T-helper 1 cell treated with Interleukin-12 subunit alpha and Interleukin-12 subunit beta and Interleukin-4 antibody, amounts not matched to agents 30 ng/mL and 1 ng/mL, for 36 hours (primary cell): ENCODE measurements at regions not wholly inside any gene's neighbourhood (a gene's known extent, or its start where the extent isn't known, plus 50 kb on each side); places are given as distances from the start of the nearest gene placed in this dataset.
"Not testable (repeated sequence)": the region's sequence is repeated elsewhere in the genome, so short reads cannot be mapped to it uniquely, and the experiment has no call there.

Experiments used
- intact Hi-C: fragments of 100-400 bp; cut with micrococcal nuclease; formaldehyde crosslinking; loops from one replicate; pipeline ENCODE4 v1.15.1; 2024

DNA sequence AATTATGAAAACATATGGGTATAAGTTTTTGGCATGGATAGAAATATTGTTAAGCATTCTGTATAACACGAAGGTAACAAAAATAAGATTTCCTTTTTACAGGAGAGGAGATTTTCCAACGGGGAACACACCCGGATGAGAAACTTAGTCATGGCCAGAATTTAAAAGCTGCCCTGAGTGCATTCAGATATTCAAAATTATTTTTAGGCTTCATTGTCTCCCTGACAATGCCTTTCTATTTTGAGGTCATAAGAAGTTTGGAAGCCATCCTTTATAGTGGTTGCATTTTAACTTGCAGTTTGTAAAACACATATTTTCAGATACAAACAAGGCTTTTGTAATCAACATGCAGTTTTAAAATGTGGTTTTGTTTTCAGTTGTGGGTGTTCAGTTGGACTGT, 357.5 kb upstream of the FAM47C start:
- intact Hi-C loops: no loop called here

DNA sequence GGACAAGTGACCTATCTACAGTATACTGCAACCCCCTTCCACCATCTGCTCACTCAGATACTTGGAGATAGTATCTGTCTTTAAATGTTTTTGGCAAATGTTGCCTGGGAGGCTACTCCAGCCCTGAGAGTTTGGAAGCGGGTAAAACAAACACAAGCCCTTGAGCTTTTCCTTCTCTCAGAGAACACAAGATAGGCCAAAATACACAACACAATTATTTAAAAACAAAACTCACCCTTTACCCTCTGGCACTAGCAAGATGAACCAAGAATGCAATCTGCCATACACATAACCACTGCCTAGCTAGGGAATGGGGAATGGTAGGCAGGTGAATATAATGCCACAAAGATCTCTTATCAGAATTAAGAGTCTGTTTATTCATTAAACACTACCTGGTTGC, 324.7 kb upstream of the FAM47C start:
- intact Hi-C loops: no loop called here

DNA sequence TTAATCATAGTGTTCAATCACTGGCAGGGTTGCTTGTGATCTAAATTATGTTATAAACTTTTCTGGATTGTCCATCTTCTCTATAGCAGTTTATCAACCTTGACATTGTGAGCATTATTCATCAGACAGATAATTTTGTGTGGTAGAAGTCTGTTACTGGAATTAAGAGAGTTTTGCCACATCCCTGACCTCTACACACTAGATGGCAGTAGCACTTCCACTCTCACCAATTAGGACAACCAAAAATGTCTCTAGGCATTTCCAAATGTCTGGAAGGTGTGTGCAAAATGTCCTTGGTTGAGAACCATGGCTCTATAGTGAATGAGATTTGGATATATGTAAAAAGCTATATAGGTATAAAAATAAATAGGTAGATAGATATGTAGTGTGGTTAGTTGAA, 324.1 kb upstream of the FAM47C start:
- intact Hi-C loops: no loop called here

DNA sequence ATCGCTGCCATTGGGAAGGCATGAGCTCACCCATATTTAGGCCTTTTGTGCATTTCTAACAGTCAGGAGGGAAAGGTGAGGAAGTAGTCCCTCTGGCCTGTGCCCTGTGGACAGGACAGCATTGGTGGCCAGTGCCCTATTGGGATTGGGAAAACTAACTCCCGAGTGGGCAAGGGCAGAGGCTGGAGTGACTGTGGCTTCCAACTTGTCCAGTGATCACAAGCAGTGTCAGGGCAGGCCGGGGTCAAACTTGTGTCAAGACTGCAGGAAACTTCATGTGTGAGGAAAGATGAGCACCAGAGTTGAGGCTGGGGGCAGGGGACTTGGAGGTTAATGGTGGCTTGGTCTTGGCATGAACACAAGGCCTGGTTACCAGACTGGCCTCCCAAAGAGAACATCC, 286.2 kb upstream of the FAM47C start:
- intact Hi-C loops: no loop called here

DNA sequence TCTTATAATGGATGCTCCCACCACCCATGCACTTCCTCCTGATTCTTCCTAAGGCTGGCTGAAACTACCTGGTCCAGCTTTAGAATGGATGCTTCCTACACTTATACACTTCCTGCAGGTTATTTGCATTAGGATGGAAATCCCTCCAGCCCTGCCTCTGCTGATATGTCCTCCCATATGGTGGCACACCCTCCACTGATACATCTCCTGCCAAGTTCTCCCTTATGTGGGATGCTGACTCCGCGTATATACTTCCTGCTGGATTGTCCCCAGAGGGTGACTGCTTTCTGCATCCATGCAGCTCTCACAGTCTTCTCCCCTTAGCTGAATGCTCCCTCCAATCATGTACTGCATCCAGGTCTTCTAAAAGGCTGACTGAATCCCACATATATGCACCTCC, 254.6 kb upstream of the FAM47C start:
- intact Hi-C loops: no loop called here

DNA sequence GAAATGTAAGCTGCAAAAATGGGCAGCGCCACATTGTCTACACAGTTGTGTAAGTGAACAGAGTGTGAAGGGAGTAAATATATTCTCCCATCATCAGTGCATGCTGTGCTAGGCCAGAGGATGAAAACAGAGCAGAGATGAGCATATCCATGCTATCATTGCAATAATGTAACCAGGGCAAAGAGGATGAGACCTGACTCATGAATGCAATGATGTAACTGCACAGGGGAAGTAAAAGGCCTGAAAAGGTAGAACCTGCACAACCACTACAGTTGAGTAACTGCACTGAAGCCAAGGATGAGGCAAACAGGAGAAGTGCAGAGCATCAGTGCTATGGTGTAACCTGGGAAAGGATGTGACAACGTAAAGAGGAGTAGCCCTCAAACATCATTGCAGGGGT, 220.4 kb upstream of the FAM47C start:
- intact Hi-C loops: no loop called here

DNA sequence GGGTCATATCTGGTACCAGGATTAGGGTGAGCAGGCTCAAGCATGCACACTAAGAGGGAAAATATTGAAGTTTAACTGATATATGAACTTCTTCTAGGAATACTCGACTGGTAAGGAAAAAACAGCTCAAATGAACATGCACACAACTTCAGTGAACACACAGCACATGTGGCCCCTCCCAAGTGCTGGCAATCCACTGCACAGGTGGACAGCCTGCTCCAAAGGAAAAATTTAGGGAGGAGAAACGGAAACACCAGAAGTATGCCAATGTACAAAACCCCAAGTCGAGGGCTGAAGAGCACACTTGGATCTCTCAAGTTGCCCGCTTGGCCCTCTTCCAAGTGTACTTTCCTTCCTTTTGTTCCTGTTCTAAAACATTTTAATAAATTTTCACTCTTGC, 205.0 kb upstream of the FAM47C start:
- intact Hi-C loops: no loop called here

DNA sequence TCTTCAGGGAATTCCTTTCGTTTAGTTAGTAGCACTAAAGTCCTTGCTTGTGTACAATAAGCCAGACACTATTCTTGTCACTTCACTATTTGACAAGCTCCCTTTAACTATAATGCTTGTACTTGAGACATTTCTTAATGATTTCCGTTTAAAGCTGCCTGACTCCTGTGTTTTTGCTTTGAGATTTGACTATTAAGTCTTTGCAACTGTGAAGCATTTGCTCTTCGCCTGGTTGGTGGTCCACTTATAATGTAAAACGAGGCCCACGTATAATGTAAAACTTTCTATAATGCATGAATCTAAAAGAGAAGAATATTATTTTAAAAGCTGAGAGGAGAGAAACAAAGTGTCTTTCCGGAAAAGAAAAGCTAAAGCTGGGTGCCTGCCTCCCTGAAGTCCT, 204.1 kb upstream of the FAM47C start:
- intact Hi-C loops: no loop called here

DNA sequence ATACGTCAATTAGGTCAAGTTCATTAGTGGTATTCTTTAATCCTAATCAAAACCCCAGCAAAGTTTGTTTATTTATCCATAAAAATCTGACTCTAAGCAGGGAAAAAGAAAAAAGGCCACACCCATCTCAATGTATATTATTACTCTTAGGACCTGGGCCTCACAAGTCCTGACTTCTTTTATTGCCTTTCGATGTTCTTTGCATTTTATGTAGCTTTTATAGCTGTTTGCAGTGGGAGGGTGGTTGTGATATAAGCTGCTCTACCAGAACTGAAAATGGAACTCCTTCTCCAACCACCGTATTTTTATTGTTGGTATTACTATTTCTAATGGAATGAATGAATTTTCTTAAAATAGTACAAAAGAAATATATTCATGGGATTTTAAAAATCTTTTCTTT, 163.3 kb upstream of the FAM47C start:
- intact Hi-C loops: no loop called here

DNA sequence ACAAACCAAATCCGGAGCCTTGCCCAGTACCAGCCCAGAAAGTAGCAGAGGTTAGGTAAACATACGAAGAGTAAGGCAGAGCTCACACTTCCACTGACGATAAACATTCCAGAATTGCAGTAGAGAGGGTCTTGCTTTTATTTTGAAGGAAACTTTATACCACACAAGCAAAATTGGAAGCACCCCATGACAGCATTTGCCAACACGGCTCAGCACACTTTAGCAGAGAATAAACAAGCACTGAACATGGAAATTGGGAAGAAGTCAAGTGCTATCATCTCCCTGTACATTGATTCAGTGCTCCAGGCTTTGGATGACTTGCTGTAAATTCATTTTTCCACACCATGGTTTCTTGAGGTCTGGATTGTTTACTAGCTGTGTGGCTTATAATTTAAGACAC, 160.7 kb upstream of the FAM47C start:
- intact Hi-C loops: no loop called here

DNA sequence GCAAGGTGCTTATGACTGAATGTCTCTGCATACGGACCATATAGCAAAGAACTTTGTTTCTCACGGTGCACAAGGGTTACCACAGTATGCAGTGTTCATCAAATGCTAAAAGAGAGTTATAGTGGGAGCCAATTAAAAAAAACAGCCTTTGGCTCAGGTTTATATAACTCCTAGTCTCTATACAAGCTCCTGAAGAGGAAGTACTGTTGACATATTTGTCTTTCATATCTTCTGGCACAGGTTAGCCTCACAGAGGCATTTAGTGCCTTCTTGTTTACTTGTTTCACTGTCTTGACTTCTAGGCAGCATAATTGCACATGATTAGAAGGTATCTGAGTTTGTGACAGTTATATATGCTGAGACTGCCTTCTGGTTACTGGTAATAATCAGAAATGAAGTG, 158.8 kb upstream of the FAM47C start:
- intact Hi-C loops: no loop called here

DNA sequence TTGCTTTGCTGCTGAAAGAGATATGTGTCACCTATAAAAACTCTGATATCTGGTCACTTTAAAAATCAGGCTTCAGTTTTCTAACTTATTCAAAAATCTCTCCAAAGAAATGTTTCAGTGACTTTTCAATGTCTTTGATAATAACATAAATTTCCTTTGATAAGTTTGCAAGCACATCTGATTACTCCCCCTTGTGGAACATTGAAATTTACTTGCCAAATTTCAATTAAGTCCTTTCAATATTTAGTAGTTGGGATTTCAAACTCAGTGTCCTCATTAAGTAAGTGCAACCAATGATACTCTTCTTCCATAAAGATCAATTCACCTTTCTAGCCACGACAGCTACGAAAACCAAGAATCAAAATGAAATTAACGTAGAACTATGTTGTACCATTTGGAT, 151.3 kb upstream of the FAM47C start:
- intact Hi-C loops: no loop called here

DNA sequence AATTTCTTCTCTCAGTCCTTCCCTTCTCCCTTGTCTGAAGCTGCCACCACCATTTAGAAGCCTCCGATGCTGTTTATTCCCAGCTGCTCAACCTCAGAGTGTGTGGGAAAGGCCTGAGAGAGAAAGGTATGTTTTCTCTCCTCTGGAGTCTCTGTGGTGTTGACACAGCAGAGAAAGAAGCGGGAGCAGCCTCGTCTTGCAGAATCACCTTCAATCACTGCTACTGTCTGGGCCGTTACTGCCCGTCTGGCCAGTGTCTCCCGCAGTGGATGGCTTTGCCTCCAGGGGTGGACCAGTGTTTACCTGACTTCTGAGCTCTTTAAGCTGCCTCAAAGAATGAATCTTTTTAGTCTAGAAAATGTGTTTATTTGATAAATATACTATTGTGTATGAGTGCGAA, 148.9 kb upstream of the FAM47C start:
- intact Hi-C loops: no loop called here

DNA sequence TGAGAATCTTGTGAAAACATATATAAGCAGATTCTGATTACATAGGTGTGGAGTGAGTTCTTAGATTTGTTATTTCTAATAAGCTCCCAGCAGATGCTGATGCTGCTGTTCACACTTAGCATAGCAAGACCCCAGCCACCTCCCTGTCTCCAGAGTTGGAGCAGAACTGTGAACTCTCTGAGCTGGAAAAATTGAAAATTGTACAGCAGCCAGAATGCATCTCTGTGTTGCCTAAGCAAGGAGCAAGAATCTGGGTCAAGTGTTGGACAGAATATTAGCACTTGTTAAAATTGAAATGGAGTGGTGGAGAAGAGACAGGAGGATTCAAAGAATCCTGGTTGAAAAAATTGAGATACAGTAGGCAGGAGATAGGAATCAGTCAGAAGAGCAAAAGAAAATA, 146.6 kb upstream of the FAM47C start:
- intact Hi-C loops: loop anchor here (10.0 kb wide), 2 partner anchors 63 to 1477 kb away; no protein-coding TSS in a partner anchor

DNA sequence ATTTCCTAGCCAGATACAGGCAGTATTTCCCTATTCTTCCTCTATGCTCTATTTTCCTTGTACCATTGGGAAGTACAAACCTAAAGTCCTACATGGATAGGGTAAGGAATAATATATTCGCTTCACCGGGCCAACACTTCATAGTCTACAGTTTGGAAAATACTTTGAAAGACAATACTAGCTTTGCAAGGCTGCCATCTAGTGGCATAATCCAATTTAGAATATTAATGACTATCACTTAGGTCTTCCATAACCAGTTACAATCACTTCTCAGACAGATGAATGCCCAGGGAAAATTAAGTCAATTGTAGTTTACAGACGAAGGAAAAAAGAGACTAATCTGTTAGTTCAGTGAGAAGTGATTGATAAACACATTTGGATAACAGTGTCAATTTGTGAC, 141.0 kb upstream of the FAM47C start:
- intact Hi-C loops: loop anchor here (10.0 kb wide), 2 partner anchors 58 to 1482 kb away; no protein-coding TSS in a partner anchor

DNA sequence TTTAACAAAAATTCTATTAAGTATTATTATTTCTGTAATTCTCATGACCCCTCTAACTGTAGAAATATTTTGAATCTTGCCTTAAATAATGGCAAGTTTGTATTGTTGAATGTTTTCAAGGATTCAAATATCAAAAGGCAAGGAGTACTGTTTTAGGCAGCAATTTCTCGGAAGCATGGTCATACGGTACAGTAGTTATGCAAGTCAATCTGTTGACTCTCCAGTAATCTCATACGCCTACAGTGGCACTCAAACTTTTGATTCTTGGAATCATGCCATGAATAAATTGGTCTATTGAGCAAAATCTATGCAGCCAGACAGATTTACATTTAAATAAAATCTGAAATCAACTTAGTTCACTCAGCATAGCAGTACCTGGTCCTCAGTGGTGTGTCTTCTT, 139.6 kb upstream of the FAM47C start:
- intact Hi-C loops: loop anchor here (10.0 kb wide), 2 partner anchors 56 to 1484 kb away; no protein-coding TSS in a partner anchor

DNA sequence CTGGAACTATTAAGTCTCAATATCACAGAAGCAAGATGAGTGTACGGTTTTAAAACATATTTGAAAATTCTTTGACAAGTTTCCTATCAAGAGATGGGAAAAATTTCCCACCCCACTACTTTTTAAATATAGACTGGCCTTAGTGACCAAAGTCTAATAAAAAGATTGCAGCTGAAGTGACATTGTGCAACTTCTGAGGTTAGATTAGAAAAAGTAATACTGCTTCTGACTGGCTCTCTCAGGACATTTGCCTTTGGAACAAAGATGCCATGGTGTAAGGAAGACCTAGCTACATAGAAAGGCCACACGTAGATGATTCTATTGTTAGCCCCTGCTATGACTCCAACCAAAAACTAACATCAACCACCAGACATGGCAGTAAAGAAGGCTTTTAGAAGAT, 138.7 kb upstream of the FAM47C start:
- intact Hi-C loops: loop anchor here (10.0 kb wide), 2 partner anchors 55 to 1485 kb away; no protein-coding TSS in a partner anchor

DNA sequence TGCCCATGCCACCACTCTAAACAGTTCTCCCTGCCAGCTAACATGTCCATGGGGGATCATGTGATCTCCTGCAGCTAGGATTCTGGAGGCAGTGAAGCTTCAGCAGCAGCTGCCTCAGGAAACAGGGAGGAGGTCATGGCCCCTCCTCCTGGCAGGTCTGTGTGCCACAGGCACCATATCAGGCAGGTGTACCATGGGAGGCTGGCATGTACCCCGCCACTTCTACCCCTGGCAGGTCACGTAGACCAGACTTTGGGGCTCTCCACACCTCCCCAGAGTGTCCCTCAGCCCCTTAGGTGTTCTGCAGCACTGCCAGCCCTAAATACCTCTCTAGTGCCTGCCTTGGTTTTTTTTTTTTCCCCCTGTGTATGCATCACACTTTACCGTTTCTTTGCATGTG, 110.5 kb upstream of the FAM47C start:
- intact Hi-C loops: no loop called here

DNA sequence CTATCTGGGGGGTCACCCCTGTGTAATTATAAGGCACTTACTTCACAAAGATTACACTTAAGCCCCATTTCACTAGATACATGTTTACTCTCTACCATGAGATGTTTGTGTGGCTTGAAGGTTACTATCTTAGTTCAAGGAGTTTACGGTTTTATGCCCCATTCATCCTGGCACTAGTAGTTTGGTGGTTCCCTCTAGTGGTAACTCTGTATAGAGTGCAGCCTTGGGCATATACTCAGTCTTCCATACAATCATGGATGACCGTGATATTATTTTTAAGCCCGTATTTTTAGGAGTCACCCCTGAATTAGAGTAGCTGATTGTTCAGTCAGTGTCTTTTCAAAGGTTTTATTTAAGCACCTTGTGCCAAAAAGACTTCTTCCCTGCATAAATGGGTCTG, 109.9 kb upstream of the FAM47C start:
- intact Hi-C loops: no loop called here

DNA sequence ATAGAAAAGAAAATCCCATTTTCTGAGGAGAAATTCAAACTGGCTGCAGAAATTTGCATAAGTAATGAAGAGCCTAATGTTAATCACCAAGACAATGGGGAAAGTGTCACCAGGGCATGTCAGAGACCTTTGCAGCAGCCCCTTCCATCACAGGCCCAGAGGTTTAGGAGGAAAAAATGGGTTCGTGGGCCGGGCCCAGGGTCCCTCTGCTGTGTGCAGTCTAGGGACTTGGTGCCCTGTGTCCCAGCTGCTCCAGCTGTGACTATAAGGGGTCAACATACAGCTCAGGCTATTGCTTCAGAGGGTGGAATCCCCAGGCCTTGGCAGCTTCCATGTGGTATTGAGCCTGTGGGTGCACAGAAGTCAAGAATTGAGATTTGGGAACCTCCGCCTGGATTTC, 103.6 kb upstream of the FAM47C start:
- intact Hi-C loops: not testable (repeated sequence)

DNA sequence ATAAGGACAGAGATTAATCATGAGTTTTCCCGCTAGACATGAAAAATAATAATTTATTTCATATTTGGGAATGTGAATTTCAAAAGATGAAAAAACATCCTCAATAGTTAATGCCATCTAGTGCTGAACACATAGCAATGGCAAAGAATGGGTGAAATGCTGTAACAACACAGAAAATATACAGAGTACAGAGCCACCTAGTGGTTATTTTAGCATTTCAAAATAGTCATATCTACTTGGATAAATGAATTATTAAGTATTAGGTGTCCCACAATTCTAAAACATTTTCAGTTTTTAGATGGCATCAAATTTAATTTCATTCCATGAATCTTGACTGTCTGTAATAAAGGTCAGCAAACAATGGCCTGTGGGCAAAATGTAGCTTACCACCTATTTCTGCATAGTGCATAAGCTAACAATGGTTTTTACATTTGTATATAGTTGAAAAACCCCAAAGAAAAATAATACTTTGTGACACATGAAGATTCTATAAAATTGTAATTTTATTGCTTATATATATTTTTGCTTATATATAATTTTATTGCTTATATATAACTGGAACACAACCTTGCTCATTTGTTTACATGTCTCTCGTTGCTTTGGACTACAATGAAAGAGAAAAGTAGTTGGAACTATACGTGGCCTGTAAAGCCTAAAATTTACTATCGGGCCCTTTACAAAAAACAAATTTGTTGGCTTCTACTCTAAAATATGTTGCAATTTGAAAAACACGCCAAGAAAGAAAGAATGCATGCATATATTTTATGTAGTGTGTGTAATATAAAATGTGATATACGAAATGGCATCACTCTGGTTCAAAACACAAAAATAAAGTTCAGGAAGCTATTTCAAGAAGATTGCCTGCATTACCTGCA, 99.1 kb upstream of the FAM47C start:
- intact Hi-C loops: no loop called here

DNA sequence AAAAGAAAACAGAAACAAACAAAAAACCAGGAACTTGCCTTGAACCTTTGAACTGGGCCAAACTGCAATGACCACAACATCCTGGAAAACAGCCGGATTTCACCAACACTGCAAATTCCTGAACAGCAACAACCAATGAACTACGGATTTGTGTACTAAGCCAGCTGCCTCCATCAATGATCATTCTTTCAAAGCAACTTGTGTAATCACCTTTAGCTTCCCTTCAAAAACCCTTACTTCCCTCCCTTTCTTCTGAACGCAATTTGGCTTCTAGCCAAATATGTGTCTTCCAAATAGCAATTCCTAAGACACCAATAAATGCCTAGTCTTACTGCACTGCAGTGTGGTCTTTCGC, 98.5 kb upstream of the FAM47C start:
- intact Hi-C loops: no loop called here

DNA sequence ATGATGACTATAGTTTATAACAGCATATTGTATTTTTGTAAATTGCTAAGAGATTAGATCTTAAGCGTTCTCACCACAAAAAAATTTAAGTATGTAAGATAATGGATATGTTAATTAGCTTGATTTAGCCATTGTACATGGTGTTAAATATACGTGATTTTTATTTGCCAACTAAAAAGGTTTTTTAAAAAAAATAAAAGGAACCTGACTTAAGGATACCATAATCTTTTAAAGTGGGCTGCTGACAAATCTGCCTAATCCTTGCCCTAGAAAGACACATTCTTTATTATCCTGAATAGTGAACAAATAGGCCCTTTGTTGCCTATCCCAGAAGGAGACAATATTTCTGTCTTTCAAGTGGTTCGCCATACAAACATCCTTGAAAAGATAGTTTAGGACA, 94.6 kb upstream of the FAM47C start:
- intact Hi-C loops: no loop called here
